Omental fat pad (tissue), 3 donors: ENCODE measurements at regions not wholly inside any gene's neighbourhood (a gene's known extent, or its start where the extent isn't known, plus 50 kb on each side); places are given as distances from the start of the nearest gene placed in this dataset.

Source experiments
- ATAC-seq: fragments of 150-250 bp; one replicate; pipeline ENCODE4 v1.9.1; 2016; ENCODE audit warnings: mild to moderate bottlenecking, moderate library complexity; ENCODE audit not compliant: low FRiP score
- DNase-seq: peaks from one replicate; pipeline ENCODE4 v3.0.0-alpha.2; 2019; ENCODE audit warnings: low spot score
- TF ChIP-seq, protein P1 (sequence below), 3 donors: fragments of 450-650 bp; IDR thresholded peaks; one replicate each; pipeline ENCODE4 v1.5.1; 2016 to 2017; ENCODE audit warnings: antibody characterized with exemption in 3 of 3, mild to moderate bottlenecking in 3 of 3, moderate library complexity in 2 of 3

DNA sequence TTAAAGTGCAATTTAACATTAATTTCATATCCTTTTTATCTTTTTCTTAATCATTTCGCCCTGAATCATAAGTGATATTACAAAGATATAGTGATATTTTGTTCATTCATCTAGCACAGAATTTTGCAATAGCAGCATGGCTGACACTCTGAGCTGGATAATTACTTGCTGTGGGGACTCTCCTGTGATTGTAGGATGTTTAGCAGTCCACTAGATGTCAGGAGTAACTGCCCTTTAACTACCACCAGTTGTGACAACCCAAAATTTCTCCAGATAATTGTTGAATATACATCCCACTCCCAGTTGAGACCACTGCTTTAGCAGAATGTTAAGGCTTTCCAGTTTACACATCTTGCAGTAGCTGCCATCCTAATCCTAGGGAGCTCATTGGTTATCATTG lies 196.8 kb upstream of the MBNL1 start:
- no peak for DNase-seq
- TF ChIP-seq, protein P1, sequence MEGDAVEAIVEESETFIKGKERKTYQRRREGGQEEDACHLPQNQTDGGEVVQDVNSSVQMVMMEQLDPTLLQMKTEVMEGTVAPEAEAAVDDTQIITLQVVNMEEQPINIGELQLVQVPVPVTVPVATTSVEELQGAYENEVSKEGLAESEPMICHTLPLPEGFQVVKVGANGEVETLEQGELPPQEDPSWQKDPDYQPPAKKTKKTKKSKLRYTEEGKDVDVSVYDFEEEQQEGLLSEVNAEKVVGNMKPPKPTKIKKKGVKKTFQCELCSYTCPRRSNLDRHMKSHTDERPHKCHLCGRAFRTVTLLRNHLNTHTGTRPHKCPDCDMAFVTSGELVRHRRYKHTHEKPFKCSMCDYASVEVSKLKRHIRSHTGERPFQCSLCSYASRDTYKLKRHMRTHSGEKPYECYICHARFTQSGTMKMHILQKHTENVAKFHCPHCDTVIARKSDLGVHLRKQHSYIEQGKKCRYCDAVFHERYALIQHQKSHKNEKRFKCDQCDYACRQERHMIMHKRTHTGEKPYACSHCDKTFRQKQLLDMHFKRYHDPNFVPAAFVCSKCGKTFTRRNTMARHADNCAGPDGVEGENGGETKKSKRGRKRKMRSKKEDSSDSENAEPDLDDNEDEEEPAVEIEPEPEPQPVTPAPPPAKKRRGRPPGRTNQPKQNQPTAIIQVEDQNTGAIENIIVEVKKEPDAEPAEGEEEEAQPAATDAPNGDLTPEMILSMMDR (IDR thresholded peaks at IDR 0.05) = no peak
- no peak for ATAC-seq

DNA sequence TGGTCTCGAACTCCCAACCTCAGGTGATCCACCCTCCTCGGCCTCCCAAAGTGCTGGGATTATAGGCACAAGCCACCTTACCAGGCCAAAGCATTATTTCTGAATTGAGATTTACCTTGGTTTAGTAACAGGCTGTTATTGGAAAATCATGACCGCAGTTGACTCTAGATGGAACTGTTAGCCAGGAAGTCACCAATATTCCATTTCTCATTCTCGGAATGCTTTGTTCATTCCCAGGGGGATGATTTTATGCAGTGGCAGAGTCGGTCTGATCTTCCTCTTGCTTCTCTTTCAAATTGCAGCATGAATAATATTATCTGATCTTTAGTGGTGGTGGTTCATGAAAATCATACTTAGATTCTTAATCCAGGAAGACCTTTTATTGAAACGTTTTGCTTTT lies 195.5 kb upstream of the MBNL1 start:
- TF ChIP-seq, protein P1 (IDR thresholded peaks at IDR 0.05) = no peak
- ATAC-seq (no peak), DNase-seq (no peak)

DNA sequence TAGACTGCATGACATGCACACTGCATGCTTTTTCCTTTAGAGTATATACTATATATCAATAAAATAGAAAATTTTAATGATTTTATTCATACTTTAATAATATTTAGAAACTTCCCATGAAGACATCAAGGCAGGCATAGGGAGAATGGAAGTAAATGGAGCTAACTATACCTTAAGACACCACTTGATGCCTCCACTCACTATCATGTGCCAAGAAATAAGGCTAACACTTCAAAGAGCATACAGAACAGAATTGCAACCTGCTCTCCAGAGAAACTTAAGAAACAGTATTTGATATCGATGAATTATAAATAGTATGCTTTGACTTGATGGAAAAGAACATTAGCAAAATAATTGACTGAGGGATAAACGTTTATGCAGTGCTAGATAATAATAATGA lies 192.6 kb upstream of the MBNL1 start:
- no peak for ATAC-seq
- no peak for DNase-seq
- TF ChIP-seq, protein P1 (IDR thresholded peaks at IDR 0.05) = no peak

DNA sequence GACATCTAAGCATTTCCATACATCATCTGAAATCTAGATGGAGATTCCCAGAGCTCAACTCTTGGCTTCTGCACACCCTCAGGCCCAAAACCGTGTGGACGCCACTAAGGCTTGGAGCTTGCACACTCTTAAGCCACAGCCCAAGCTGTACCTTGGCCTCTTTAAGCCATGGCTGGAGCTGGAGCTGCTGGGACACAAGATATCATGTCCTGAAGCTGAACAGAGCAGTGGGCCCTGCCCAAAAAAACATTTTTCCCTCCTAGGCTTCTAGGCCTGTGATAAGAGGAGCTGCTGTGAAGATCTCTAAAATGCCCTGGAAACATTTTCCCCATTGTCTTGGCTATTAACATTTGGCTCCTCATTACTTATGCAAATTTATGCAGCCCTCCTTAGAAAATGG lies 188.7 kb upstream of the MBNL1 start:
- ATAC-seq (no peak), DNase-seq (no peak)
- TF ChIP-seq, protein P1 (IDR thresholded peaks at IDR 0.05) = no peak

DNA sequence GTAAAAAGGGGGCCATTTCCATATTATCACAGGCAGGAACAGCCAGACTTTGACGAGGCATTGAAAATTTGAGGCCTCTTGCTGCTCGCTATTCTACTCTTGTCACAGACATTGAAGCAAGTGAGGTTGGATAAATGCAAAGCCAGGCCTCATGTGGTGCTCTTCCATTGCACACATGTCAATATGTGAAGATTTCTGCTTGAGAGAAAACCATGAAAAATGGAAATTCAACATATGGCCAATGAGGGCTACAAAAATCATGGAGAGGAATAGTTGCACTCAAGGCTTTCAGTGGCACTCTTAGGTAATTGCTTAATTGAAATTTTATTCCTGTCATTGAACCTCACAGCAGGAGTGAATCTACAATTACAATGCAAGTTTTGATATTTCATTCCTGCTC lies 185.6 kb upstream of the MBNL1 start:
- DNase-seq (no peak), ATAC-seq (no peak)
- TF ChIP-seq, protein P1 (IDR thresholded peaks at IDR 0.05) = no peak

DNA sequence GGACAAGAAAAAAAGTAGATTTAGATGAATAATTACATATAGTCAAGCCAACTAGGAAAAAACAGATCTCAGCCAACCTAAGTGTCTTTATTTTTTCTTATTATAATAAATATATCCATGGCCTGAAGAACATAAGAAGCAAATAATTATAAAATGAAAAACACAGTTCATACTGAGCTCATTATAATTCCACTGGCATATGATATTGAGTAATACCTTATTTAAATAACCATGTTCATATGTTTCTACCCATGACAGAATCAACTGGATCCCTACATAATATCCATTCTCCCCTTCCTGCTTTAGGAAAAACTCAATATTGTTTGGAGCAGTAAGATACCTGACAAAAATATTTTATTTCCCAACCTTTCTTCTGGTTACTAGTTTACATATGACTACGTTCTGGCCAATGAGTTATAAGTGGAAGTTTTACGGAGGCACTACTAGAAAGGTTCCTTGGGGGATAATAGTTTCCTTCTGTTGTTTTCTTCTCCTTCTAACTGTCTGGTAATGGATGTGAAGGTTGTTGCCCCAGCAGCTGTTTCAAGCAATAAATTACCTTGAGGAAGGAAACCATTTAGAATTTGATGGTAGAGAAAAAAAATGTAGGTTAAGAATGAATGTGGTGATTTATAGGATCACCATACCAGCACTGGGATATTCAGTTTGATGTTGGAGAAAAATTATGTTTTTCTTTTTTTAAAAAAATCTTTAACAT lies 184.1 kb upstream of the MBNL1 start:
- DNase-seq (no peak), ATAC-seq (no peak)
- TF ChIP-seq, protein P1 (IDR thresholded peaks at IDR 0.05) = no peak

DNA sequence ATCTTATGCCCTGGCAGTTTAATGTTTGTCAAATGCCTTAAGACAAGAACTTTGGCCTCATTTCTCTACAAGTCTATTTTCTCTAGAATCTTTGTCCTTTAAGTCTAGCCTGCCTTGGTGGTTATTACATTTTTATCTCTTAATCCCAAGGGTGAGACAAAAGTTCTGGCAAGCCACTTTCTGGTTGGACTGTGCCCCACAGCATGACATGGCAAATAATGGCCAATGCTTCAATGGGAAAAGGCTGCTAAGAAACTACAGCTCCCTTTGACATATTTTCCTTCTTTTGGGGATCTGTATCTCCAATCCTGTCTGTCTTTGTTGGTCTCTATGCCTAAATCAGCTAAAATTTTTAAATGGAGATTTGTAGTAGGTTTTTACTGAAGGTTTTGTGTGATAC lies 181.6 kb upstream of the MBNL1 start:
- ATAC-seq (no peak), DNase-seq (no peak)
- TF ChIP-seq, protein P1 (IDR thresholded peaks at IDR 0.05) = no peak
